Prostate gland (tissue), 2 donors: ENCODE measurements at regions not wholly inside any gene's neighbourhood (a gene's known extent, or its start where the extent isn't known, plus 50 kb on each side); places are given as distances from the start of the nearest gene placed in this dataset.

ENCODE experiments used
- DNase-seq: peaks from one replicate; pipeline ENCODE4 v3.0.0-alpha.2; 2019; ENCODE audit warnings: low spot score
- H3K27ac ChIP-seq, 2 donors: fragments of 200-600 bp; sonication (generic); 2 replicates each; pipeline ENCODE4 v1.5.1; 2017 to 2019
- H3K27me3 ChIP-seq: fragments of 200-600 bp; sonication (generic); replicated peaks from 2 replicates; pipeline ENCODE4 v1.5.1; 2019; ENCODE audit not compliant: insufficient read depth
- H3K36me3 ChIP-seq, 2 donors: fragments of 200-600 bp; sonication (generic); 1 replicate in 1 of 2; 2 replicates in 1 of 2; pipeline versions ENCODE4 v1.5.1 to v1.8.1; 2017 to 2019
- H3K4me1 ChIP-seq: fragments of 200-600 bp; sonication (generic); replicated peaks from 2 replicates; pipeline ENCODE4 v1.5.1; 2019
- H3K4me3 ChIP-seq, 2 donors: fragments of 200-600 bp; sonication (generic); 2 replicates each; pipeline ENCODE4 v1.5.1; 2017 to 2019
- H3K9me3 ChIP-seq: fragments of 200-600 bp; sonication (generic); 2 replicates; pipeline ENCODE4 v1.5.1; 2017
- POLR2A ChIP-seq: fragments of 450-650 bp; IDR thresholded peaks from one replicate; pipeline ENCODE4 v1.6.1; 2016; ENCODE audit warnings: antibody characterized with exemption, mild to moderate bottlenecking
- POLR2AphosphoS5 ChIP-seq: sonication (generic); formaldehyde crosslinking; IDR thresholded peaks from one replicate; pipeline ENCODE4 v1.6.1; 2017; ENCODE audit warnings: antibody characterized with exemption
- WGBS: methylation state at CpG from one replicate; pipeline ENCODE4 v1.1.5; 2018; 5-methylcytosine and 5-hydroxymethylcytosine counted together
- intact Hi-C: fragments of 100-400 bp; cut with DNase I; formaldehyde crosslinking; loops from one replicate; pipeline ENCODE4 v1.14.2; 2022
- TF ChIP-seq, protein P1 (sequence below), 4 experiments: fragments of 200-600 bp in 2 of 4; fragments of 450-650 bp in 2 of 4; sonication (generic) in 2 of 4; IDR thresholded peaks; 1 replicate in 3 of 4; 2 replicates in 1 of 4; pipeline ENCODE4 v1.5.1; 2016 to 2019; ENCODE audit warnings: antibody characterized with exemption in 4 of 4, mild to moderate bottlenecking in 2 of 4, moderate library complexity in 2 of 4

DNA sequence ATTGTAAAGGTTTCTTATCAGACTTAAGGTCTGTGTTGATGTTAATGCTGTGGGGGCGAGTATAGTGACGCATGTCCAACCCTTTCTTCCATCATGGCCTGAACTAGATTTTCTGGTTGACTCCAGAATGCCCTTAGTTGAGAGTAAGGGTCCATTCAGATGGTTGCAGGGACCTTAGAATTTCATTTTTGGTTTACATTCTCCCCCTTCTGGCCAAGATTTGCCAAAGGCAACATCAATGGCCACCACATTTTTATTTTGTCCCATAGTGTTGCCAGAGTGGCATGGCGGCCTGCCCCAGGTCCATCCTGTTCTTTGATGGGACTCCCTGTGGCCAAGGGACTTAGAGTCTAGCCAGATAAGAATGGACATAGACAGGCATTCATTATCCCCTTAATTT, 368.5 kb downstream of the GPM6A start:
- TF ChIP-seq POLR2AphosphoS5 (no peak), POLR2A (no peak)
- TF ChIP-seq, protein P1, sequence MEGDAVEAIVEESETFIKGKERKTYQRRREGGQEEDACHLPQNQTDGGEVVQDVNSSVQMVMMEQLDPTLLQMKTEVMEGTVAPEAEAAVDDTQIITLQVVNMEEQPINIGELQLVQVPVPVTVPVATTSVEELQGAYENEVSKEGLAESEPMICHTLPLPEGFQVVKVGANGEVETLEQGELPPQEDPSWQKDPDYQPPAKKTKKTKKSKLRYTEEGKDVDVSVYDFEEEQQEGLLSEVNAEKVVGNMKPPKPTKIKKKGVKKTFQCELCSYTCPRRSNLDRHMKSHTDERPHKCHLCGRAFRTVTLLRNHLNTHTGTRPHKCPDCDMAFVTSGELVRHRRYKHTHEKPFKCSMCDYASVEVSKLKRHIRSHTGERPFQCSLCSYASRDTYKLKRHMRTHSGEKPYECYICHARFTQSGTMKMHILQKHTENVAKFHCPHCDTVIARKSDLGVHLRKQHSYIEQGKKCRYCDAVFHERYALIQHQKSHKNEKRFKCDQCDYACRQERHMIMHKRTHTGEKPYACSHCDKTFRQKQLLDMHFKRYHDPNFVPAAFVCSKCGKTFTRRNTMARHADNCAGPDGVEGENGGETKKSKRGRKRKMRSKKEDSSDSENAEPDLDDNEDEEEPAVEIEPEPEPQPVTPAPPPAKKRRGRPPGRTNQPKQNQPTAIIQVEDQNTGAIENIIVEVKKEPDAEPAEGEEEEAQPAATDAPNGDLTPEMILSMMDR (IDR thresholded peaks at IDR 0.05), result no peak
- WGBS, result 65% methylated on average over 3 of the region's 3 CpGs
- Histone ChIP-seq H3K4me1 (no peaks in the 10 kb centered on the region), H3K4me3 (no peak overlapping the region), H3K36me3 (no peaks in the 10 kb centered on the region), H3K9me3 (no peaks in the 10 kb centered on the region), H3K27me3 (no peaks in the 10 kb centered on the region), H3K27ac (no peak overlapping the region)
- no peak for DNase-seq
- intact Hi-C loops, result no loop called here

DNA sequence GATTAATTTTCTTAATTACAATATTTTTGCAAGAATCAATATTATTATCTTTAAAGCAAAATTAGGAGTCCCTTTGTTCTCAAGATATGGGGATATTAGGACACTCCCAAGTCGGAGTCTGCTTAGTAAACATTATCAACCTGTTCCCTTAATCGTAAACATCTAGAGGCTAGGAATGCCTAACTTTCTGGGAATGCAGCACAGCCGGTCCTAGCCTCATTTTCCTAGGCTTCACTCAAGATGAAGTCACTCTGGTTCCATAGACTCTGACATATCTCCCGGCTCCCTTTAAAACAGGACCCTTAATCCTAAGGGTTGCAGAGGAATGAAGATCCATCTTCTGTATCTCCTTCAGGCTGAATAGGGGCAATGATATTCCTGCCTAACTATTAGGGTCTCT, 367.6 kb downstream of the GPM6A start:
- TF ChIP-seq POLR2AphosphoS5, result no peak
- TF ChIP-seq, protein P1 (IDR thresholded peaks at IDR 0.05), result no peak
- no peak for TF ChIP-seq POLR2A
- no peak overlapping the region for H3K27ac ChIP-seq

DNA sequence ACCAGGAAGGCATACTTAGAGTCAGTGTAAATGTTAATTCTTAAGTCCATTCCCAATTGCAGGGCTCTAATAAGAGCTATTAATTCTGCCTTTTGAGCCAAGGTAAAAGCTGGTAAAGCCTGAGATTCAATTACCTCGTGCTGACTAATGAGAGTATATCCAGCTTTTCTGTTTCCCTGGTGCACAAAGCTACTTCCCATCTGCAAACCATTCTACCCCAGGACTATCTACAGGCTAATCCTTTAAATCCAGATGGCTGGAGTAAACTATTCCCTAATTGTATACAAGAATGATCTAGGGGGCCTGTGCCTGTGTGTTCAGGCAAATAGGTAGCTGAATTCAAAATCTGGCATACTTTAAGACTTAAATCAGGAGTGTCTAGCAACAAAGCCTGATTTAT, 365.0 kb downstream of the GPM6A start:
- Histone ChIP-seq H3K4me1 (no peaks in the 10 kb centered on the region), H3K27ac (no peak overlapping the region), H3K36me3 (no peaks in the 10 kb centered on the region), H3K4me3 (no peak overlapping the region), H3K9me3 (no peaks in the 10 kb centered on the region), H3K27me3 (no peaks in the 10 kb centered on the region)
- intact Hi-C loops, result no loop called here
- TF ChIP-seq POLR2A, result no peak
- TF ChIP-seq, protein P1 (IDR thresholded peaks at IDR 0.05), result no peak
- no peak for TF ChIP-seq POLR2AphosphoS5
- no peak for DNase-seq
- WGBS, result 58% methylated on average over 1 of the region's 1 CpG

More for the DNA sequence above, 367.6 kb downstream of the GPM6A start:
- intact Hi-C loops, result no loop called here
- Histone ChIP-seq H3K9me3 (no peaks in the 10 kb centered on the region), H3K36me3 (no peaks in the 10 kb centered on the region), H3K27me3 (no peaks in the 10 kb centered on the region), H3K4me1 (no peaks in the 10 kb centered on the region), H3K4me3 (no peak overlapping the region)
- 43% methylated on average over 4 of the region's 4 CpGs for WGBS
- DNase-seq, result no peak

DNA sequence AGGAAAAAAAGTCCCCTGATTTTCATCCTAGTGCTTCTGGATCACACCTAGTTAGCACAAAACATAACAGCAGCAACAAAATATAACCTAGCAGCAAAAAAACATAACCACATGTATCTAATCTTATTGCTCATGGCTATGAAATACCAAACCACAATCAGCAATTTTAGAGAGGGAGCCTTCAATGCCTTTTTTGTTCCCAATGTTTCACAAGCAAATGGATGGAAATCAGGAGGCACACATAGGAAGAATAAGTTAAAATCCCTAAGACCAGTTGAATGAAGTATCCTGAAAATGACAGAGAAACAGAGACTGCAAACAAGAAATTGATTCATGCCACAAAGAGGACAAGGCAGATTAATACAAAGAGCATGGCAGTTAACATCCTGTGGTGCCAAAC, 361.6 kb downstream of the GPM6A start:
- H3K9me3 ChIP-seq, result no peaks in the 10 kb centered on the region
- DNase-seq, result no peak

DNA sequence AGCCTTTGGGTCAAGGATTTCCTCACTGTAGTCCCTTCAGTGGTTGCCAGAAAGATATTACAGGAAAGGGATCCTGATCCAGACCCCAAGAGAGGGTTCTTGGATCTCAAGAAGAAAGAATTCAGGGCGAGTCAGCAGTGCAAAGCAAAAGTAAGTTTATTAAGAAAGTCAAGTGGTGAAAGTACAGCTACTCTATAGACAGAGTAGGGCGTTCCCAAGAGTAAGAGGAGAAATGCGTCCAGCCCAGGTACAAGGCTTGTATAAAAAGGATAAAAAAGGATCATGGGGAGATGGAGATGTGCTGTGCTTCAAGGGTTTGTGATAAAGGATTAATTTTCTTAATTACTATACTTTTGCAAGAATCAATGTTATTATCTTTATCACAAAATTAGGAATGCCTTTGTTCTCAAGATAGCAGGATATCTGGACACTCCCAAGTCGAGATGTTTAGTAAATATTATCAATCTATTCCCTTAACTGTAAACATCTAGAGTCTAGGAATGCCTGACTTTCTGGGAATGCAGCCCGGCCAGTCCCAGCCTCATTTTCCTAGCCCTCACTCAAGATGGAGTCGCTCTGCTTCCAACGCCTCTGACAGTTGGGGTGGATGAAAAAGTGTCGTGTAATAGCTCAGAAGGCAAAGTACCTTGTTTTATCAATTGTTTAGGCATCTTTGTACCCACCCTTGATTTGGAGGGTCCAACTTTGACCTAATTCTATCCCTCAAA, 360.7 kb downstream of the GPM6A start:
- intact Hi-C loops, result no loop called here

More for the DNA sequence above, 361.6 kb downstream of the GPM6A start:
- Histone ChIP-seq H3K27ac (no peak overlapping the region), H3K4me3 (no peak overlapping the region), H3K36me3 (no peaks in the 10 kb centered on the region), H3K27me3 (no peaks in the 10 kb centered on the region), H3K4me1 (no peaks in the 10 kb centered on the region)
- TF ChIP-seq POLR2A (no peak), POLR2AphosphoS5 (no peak)
- TF ChIP-seq, protein P1 (IDR thresholded peaks at IDR 0.05), result no peak
- intact Hi-C loops, result no loop called here

More for the DNA sequence above, 360.7 kb downstream of the GPM6A start:
- TF ChIP-seq, protein P1 (IDR thresholded peaks at IDR 0.05), result no peak
- no peak overlapping the region for H3K27ac ChIP-seq
- no peak for DNase-seq
- 78% methylated on average over 8 of the region's 8 CpGs for WGBS
- H3K9me3 ChIP-seq, result no peaks in the 10 kb centered on the region
- H3K4me1 ChIP-seq, result no peaks in the 10 kb centered on the region
- H3K36me3 ChIP-seq, result no peaks in the 10 kb centered on the region
- no peaks in the 10 kb centered on the region for H3K27me3 ChIP-seq
- no peak overlapping the region for H3K4me3 ChIP-seq
